ENCODE measurements at regions not wholly inside any gene's neighbourhood (a gene's known extent, or its start where the extent isn't known, plus 50 kb on each side); places are given as distances from the start of the nearest gene placed in this dataset.
"Not testable (repeated sequence)": the region's sequence is repeated elsewhere in the genome, so short reads cannot be mapped to it uniquely, and the experiment has no call there.

DNA sequence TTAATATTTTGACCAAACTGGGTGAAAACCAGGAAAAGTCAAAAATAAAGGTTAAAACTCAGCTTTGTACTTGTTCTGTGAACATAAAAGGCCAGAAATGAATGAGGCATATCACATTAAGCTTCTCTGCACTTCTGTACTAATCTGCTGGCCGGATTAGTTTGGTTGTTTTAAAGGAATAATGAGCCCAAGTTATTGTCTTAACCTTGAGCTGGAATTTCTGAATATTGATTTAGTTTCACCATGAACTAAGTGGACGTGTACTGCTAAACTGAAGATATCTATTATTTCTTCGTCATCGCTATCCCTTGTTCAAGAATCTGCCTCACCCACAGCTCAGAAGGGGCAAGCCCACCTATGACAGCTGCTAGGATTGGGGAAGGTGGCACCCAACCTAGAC is 101.1 kb upstream of the FRMD4A start:
- no peak for DNase-seq (ENCODE audit: low read depth)
- no peak overlapping the region for H3K4me3 ChIP-seq (ENCODE audit: low read depth, low read length)

DNA sequence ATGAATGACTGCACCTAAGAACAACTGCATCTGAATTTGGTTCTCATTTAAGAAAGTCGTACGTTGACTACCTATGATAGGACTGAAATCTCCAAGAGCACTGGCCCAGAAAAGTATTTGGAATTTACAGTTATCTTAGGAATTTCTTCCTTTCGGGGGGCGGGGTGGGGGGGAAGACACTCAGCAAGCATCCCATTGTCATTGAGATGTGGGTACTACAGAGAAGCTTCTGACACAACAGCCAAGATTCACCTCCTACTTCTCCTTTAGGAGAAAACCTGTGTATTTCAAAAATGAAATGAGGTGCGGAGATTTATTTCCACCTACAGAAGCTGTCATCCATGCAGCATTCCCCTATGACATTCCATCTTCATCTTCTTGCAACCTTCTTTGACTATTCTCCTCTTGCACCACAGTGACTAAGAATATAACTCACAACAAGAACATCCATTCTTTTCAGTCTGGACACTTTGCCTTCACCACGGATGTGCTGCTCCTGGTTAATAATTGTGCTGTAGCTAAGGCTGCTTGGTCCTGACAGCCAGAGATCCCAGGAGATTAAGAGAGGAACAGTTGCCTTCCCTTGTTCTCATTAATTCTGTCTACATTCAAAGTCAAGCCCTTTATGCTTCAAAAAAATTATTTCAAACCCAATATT is 98.4 kb upstream of the FRMD4A start:
- DNase-seq (ENCODE audit: low read depth): no peak
- no peak overlapping the region for H3K4me3 ChIP-seq (ENCODE audit: low read depth, low read length)

DNA sequence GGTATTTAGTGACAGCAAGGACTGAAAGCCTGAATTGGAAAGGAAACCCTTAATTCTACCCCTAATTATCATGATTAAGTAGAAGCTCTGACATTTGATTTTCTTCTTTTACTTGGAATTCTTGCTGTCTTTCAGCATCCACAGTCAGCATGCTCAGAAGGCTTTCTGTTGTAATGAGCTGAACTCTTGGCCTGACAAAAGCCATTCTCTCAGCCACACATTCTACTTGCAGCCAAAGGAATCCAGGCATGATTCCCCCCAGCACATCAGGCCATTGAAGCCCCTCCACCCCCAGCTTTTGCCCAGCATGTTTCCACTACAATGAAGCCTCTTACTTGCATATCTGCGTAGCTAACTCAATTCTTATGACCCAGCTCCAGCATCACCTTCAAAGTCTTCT is 94.3 kb upstream of the FRMD4A start:
- DNase-seq (ENCODE audit: low read depth): no peak
- no peak overlapping the region for H3K4me3 ChIP-seq (ENCODE audit: low read depth, low read length)

DNA sequence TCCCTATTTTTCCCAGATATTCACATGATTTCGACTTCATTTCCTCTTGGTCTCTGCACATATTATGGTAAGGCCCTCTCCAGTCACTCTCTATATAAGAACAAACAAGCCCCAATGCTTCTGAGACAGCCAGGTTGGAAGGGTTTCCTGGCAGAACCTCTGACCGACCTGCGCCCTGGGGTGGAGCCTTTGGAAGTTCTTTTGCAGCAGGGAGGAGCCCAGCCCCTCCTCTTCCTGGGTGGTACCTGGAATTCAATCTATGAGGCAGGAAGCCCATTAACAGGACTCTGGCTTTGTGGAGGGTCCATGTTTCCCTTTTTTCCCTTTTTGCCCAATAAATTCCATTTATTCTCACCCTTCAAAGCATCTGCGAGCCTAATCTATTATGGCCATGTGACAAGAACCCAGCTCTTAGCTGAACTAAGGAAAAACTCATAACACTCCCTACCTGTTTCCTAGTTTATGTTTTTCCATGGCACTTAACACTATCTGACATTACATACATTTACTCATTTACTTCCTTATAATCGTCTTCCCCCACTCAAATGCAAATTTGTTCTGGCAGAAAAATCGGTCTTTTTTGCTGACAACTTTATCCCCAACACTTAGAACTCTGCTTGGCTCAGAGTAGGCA is 92.5 kb upstream of the FRMD4A start:
- DNase-seq (ENCODE audit: low read depth): no peak
- no peak overlapping the region for H3K4me3 ChIP-seq (ENCODE audit: low read depth, low read length)

DNA sequence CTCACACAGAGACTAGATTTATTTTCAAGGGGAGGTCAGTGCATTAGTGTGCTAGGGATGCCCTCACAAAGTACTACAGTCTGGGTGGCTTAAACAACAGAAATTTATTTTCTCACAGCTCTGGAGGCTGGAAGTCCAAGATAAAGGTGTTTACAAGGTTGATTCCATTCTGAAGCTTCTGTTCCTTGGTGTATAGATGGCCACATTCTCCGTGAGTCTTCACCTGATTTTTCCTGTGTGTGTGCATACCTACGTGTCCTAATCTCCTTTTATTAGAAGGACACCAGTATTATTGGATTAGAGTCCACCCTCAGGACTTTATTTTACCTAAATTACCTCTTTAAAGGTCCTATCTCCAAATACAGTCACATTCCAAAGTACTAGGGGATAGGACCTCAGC is 91.7 kb upstream of the FRMD4A start:
- H3K4me3 ChIP-seq (ENCODE audit: low read depth, low read length): no peak overlapping the region
- no peak for DNase-seq (ENCODE audit: low read depth)

DNA sequence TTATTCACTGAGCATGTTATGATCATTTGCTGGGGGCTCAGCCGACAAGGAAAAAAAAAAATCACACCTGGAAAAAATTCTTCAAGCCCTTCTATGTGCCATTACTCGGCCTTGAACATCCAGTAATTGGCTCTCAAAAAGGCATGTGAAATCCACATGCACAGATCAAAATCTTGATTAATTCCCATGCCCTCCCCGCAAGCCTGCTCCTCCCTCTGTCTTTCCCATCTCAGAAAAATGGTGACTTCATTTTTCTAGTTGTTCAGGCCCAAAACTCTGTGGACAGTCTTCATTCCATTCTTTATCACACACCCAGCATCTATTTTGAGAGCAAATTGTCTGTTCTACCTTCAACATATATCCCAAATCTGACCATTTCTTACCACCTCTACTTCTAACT is 91.2 kb upstream of the FRMD4A start:
- H3K4me3 ChIP-seq (ENCODE audit: low read depth, low read length): no peak overlapping the region
- DNase-seq (ENCODE audit: low read depth): no peak

DNA sequence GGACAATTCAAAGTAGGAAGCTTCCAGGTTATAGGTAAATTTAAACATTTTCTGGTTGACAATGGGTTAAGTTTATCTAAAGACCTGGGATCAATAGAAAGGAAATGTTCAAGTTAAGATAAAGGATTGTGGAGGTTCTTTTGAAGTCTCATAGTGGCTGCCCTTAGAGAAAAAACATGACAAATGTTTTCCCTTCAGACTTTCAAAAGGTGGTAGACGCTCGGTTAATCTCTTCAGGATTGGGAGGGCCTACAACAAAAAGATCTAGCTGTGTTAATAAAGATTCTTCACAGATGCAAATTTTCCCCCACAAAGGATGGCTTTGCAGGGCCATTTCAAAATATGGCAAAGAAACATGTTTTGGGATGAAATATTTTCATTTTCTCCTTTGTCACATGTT is 86.6 kb upstream of the FRMD4A start:
- not testable (repeated sequence) for H3K4me3 ChIP-seq (ENCODE audit: low read depth, low read length); DNase-seq (ENCODE audit: low read depth)

DNA sequence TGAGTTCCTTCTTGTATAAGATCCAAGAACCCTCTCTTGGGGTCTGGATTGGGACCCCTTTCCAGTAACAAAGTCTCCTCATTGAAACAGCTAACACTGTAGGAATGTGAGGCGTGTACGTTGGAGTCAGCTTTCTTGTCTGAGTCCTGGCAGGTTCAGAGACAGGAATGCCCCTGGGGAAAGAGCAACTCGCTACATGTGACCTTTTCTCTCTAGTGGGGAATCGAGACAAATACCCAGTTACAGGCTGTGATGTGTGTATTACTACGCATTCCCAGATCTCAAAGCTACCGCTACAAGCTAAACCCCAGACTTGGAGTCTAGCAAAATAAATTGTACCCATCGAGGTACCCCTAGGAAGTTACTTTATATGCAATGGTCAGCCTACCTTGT is 85.6 kb upstream of the FRMD4A start:
- no peak for DNase-seq (ENCODE audit: low read depth)
- no peak overlapping the region for H3K4me3 ChIP-seq (ENCODE audit: low read depth, low read length)

DNA sequence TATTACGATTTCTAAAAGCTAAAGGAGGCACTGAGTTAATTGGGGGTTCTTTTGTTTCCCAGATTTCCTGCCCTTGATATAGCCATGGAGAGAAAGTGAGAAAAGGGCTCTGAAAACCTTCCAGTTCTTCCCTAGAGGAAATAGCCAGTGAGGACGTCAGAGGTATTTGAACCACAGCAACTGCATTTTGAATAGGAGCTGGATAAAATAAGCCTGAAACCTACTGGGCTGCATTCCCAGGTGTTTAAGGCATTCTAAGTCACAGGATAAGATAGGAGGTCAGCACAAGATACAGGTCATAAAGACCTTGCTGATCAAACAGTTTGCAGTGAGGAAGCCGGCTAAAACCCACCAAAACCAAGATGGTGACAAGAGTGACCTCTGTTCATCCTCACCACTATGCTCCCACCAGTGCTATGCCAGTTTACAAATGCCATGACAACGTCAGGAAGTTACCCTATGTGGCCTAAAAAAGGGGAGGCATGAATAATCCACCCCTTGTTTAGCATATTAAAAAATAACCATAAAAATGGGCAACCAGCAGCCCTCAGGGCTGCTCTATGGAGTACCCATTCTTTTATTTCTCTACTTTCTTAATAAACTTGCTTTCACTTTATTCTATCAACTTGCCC is 85.1 kb upstream of the FRMD4A start:
- H3K4me3 ChIP-seq (ENCODE audit: low read depth, low read length): no peak overlapping the region
- no peak for DNase-seq (ENCODE audit: low read depth)

DNA sequence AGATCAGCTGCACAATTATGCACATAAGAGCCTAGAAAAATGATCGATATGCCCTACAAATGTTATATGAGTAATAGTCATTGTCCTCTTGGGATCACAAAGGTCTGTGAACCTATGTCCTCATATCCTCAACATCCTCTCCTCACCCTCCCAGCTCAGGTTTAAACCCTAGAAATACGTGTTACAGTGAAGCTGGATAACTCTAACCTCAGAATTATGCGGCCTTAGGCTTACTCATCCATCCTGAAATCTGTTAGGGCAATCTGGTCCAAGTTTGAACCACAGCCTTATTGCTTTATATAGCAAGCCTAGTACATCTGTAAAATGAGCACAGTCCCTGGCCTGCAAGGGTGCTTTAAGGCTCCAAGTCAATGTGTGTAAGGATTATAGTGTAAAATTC is 84.2 kb upstream of the FRMD4A start:
- no peak overlapping the region for H3K4me3 ChIP-seq (ENCODE audit: low read depth, low read length)
- peak; percentile 7 for DNase-seq (ENCODE audit: low read depth)

DNA sequence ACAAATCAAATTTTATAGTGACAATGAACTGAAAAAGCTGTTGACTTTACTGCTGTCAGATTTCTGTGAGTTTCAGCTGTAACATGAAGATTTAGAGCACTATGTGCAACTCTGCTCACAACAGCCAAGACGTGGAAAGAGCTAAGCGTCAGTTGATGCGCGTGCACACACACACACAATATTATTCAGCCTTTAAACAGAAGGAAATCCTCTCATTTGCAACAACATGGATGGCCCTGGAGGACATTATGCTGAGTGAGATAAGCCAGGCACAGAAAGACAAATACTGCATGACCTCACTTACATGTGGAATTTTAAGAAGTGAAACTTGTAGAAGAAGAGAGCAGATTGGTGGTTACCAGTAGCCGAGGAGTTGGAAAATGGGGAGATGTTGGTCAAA is 82.8 kb upstream of the FRMD4A start:
- H3K4me3 ChIP-seq (ENCODE audit: low read depth, low read length): no peak overlapping the region
- no peak for DNase-seq (ENCODE audit: low read depth)

DNA sequence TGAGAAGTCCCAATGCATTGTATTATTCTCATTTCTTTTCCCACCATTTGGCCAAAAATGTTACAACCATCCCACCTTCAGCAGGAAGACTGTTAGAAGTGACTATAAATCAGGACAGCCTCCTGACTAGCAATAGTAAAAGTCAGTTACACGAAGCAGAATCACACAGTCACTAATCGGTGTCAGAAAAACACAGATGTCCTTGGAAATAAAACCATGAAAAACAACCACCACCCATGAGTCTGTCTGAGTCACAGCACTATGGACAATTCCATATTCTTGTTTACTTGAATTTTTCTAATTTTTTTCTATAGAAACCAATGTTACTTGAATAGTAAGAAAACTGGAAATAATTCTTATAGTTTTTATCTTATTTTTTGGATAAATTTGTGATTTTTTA is 81.9 kb upstream of the FRMD4A start:
- no peak for DNase-seq (ENCODE audit: low read depth)
- H3K4me3 ChIP-seq (ENCODE audit: low read depth, low read length): no peak overlapping the region

DNA sequence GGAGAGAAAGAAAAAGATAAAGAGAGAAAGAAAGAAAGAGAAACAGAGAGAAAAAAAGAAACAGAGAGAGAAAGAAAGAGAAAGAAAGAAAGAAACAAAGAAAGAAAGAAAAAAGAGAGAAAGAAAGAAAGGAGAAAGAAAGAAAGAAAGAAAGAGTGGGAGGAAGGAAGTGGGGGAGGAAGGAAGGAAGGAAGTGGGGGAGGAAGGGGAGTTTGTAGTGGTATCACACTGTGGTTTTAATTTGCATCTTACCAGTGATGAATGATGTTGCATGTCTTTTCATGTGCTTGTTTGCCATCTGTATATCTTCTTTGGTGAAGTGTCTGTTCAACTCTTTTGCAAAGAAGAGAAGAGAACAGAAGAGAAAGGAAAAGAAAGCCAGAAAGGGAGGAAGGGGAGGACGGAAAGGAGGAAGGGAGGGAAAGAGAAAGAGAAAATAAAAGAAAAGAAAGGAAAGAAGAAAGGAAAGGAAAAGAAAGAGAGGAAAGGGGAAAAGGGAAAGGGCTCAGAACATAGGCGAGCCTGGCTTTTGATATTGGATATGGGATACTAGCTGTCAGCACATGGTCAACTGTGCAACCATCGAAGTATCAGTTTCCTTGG is 79.2 kb upstream of the FRMD4A start:
- no peak for DNase-seq (ENCODE audit: low read depth)
- no peak overlapping the region for H3K4me3 ChIP-seq (ENCODE audit: low read depth, low read length)

DNA sequence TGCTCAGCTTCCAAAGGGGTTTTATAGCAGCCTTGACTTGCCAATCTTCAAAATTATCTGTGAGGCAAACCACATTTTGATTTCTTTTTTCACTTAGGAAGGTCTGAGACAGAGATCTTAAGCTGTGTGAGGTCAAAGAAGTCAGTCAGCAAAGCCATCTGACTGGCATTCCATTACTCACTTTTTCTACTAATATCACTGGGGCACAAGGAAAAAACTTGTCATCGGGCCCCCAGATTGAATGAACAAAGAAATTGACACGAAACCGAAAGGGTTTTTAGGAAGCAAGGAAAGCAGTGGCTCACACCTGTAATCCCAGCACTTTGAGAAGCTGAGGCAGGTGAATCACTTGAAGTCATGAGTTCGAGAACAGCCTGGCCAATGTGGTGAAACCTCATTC is 78.5 kb upstream of the FRMD4A start:
- no peak overlapping the region for H3K4me3 ChIP-seq (ENCODE audit: low read depth, low read length)
- DNase-seq (ENCODE audit: low read depth): no peak

DNA sequence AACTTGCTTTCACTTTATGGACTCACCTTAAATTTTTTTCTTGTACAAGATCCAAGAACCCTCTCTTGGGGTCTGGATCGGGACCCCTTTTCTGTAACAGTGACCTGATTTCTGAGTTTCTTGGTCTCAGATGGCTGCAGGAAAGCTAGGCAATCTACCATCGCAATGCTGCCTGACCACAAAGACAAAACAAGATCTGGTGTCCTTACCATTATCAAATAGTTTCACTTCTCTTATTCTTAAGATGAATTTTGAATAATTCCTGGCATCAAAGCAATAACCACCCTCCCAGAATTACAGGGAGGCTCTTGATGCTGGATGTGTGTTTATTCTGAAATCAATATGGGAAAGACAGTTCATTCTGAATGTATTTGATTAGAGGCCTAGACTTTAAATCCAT is 77.4 kb upstream of the FRMD4A start:
- no peak for DNase-seq (ENCODE audit: low read depth)
- H3K4me3 ChIP-seq (ENCODE audit: low read depth, low read length): no peak overlapping the region

DNA sequence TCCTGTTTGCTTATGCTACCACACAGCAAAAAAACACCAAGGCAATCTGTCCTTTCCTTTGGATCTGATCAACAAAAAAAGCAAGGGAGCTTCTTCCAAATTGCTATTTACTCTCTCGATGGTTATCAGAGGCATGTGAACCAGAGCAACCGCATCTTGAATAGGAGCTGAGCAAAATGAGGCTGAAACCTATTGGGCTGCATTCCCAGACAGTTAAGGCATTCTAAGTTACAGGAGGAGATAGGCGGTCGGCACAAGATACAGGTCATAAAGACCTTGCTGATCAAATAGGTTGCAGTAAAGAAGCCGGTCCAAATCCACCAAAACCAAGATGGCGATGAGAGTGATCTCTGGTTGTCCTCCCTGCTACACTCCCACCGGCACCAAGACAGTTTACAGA is 76.8 kb upstream of the FRMD4A start:
- no peak overlapping the region for H3K4me3 ChIP-seq (ENCODE audit: low read depth, low read length)
- DNase-seq (ENCODE audit: low read depth): no peak

DNA sequence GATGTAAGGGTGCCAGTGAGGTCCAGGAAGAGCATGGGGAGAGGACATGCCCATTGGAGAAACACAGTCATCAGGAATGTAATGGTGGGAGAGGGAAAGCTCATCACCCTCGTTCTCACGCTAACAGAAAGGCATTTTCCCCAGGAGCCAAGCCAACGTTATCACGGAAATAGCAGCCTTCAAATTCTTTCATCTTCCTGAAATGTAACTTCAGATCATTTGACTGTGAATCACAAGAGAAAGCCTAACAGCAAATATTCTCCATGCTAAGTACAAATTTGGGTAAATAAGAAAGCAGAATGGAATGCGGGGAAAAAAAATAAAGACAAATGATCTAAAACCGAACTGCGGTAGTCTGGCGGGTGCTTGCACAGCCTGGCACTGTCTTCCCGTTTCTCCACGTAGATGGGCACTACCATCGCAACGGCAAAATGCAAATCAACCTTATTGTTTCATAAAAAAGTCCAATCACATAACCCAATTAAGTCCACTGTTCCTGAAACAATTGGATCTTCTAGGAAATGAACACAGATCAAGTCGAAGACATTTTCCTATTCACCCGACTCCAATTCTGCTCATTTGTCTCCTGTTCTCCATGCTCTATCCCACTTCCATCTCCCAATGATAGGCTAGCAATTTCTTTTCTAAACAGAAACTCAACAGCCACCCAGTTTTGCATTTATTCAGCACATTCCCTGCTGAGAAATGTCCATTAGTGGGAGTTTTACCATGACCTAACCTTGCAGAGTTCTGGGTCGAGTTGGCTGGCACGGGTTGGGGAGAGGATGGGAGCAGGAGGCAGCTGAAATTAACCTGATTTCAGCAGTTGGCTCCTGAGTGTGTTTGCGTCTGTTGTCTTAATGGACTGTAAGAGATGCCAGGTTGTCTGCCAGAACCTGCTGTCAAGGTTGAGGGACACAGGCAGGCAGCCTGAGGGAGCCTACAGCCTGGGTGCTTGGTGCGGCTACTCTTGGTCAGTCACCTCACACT is 74.6 kb upstream of the FRMD4A start:
- H3K4me3 ChIP-seq (ENCODE audit: low read depth, low read length): no peak overlapping the region
- peak; percentile 26 for DNase-seq (ENCODE audit: low read depth)

DNA sequence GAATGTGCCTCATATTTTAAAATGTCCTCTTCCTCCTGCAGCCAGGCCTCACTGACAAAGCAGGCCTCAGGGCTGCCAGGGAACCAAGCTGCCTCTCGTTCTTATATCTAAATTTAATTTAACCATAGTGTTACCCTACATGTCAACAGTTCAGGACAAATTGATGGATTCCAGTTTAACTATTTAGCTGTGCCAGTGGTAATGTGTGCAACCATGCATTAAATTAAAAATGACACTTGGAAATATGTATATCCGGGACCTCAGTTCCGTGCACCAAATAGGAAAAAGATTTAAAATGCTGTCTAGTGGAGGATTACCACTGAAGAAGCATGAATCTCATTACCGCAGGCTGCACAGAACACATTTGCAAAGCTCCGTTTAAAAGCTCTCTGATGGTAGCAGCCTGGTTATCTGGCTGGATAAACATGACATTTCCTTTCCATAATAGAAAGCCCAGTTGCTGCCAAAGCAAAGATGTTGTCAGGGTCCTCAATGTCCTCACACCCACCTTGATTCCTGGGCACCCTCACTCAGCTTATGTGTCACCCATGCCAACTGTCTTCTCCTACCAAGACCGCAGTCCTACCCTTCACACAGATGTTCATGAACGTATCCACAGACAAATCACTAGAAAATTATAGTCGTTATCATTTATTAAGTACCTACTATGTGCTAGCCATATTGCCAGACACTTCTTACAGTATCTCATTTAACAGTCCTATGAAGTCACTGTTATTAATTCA is 73.3 kb upstream of the FRMD4A start:
- no peak overlapping the region for H3K4me3 ChIP-seq (ENCODE audit: low read depth, low read length)
- no peak for DNase-seq (ENCODE audit: low read depth)

DNA sequence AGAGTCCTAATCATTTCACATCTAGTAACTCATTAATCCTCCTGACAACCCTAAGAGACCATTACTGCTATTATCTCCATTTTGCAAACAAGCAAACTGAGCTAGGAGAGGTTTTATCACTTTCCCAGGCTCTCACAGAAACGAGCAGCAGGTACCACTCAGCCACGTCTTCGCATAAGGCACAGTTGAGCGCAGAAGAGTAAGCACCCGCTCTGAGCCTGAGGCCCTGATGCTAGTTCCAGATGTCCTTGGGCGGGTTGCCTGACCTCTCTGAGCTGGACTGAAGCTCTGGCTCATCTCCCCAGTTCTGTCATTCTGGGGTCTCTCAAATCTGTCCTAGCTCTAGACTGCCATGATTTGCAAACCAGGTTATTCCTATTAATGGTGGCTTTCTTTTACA is 72.6 kb upstream of the FRMD4A start:
- DNase-seq (ENCODE audit: low read depth): no peak
- H3K4me3 ChIP-seq (ENCODE audit: low read depth, low read length): no peak overlapping the region
